WTC11 (cell line): ENCODE measurements at regions not wholly inside any gene's neighbourhood (a gene's known extent, or its start where the extent isn't known, plus 50 kb on each side); places are given as distances from the start of the nearest gene placed in this dataset.

ENCODE experiments used
- CBFB ChIP-seq: sonication (generic); formaldehyde crosslinking; IDR thresholded peaks from 2 replicates; pipeline ENCODE4 v1.8.1; 2022; ENCODE audit warnings: mild to moderate bottlenecking, low read depth, missing genetic modification reagents
- CTCF ChIP-seq: fragments of 200-600 bp; IDR thresholded peaks from 2 replicates; pipeline ENCODE4 v1.8.0; 2022; ENCODE audit warnings: antibody characterized with exemption
- FOXJ3 ChIP-seq: sonication (generic); formaldehyde crosslinking; IDR thresholded peaks from 2 replicates; pipeline ENCODE4 v1.9.0; 2021; ENCODE audit warnings: missing genetic modification reagents, mild to moderate bottlenecking, borderline replicate concordance
- FOXP4 ChIP-seq: sonication (generic); formaldehyde crosslinking; IDR thresholded peaks from 2 replicates; pipeline ENCODE4 v1.8.0; 2022; ENCODE audit warnings: mild to moderate bottlenecking, missing genetic modification reagents
- GABPB1 ChIP-seq: sonication (generic); formaldehyde crosslinking; IDR thresholded peaks from 2 replicates; pipeline ENCODE4 v1.8.1; 2023; ENCODE audit warnings: mild to moderate bottlenecking, missing genetic modification reagents
- NR2C2 ChIP-seq: sonication (generic); formaldehyde crosslinking; IDR thresholded peaks from 2 replicates; pipeline ENCODE4 v1.8.0; 2022; ENCODE audit warnings: mild to moderate bottlenecking, missing genetic modification reagents
- SP1 ChIP-seq: sonication (generic); formaldehyde crosslinking; conservative IDR thresholded peaks from 2 replicates; pipeline ENCODE4 v1.8.1; 2022; ENCODE audit warnings: missing genetic modification reagents
- STAT6 ChIP-seq: sonication (generic); formaldehyde crosslinking; conservative IDR thresholded peaks from 2 replicates; pipeline ENCODE4 v1.8.1; 2023; ENCODE audit warnings: mild to moderate bottlenecking, low read depth, missing genetic modification reagents, moderate library complexity
- USF2 ChIP-seq: sonication (generic); formaldehyde crosslinking; IDR thresholded peaks from 2 replicates; pipeline ENCODE4 v1.8.1; 2023; ENCODE audit warnings: mild to moderate bottlenecking, missing genetic modification reagents, moderate library complexity
- ZBTB43 ChIP-seq: sonication (generic); formaldehyde crosslinking; IDR thresholded peaks from 2 replicates; pipeline ENCODE4 v1.8.1; 2023; ENCODE audit warnings: mild to moderate bottlenecking, missing genetic modification reagents
- ZNF138 ChIP-seq: sonication (generic); formaldehyde crosslinking; conservative IDR thresholded peaks from 2 replicates; pipeline ENCODE4 v1.8.1; 2022; ENCODE audit warnings: mild to moderate bottlenecking, moderate library complexity, missing genetic modification reagents
- ZNF232 ChIP-seq: sonication (generic); formaldehyde crosslinking; IDR thresholded peaks from 2 replicates; pipeline ENCODE4 v1.8.0; 2022; ENCODE audit warnings: mild to moderate bottlenecking, missing genetic modification reagents
- ZSCAN18 ChIP-seq: fragments of 250-450 bp; sonication (Bioruptor Pico); IDR thresholded peaks from 2 replicates; pipeline ENCODE4 v2.1.2; 2022; ENCODE audit warnings: mild to moderate bottlenecking, moderate library complexity

- TF ChIP-seq CTCF: no peak
- TF ChIP-seq FOXJ3 (CRISPR knock-in tag): no peak
- no peak for TF ChIP-seq USF2
- TF ChIP-seq GABPB1 (CRISPR knock-in tag): no peak
- no peak for TF ChIP-seq ZNF232 (CRISPR knock-in tag)
- TF ChIP-seq ZBTB43 (CRISPR knock-in tag): no peak
- no peak for TF ChIP-seq FOXP4 (CRISPR knock-in tag)
- TF ChIP-seq ZSCAN18: no peak
- no peak for TF ChIP-seq STAT6 (CRISPR knock-in tag)
- no peak for TF ChIP-seq NR2C2 (CRISPR knock-in tag)
- no peak for TF ChIP-seq CBFB
- TF ChIP-seq ZNF138 (CRISPR knock-in tag): no peak
- TF ChIP-seq SP1: 0 out of 2 replicates have a peak, but pooled peaks have one; percentile 58
Measured at GRCh38 chr2:207227062-207227748, 61.5 kb upstream of the KLF7 start.
